Fibroblast of lung (primary cell): ENCODE measurements at regions not wholly inside any gene's neighbourhood (a gene's known extent, or its start where the extent isn't known, plus 50 kb on each side); places are given as distances from the start of the nearest gene placed in this dataset.

Source experiments
- DNase-seq, 2 donors: peaks; one replicate each; pipeline versions ENCODE4 v3.0.0 to v3.0.0-alpha.2; 2010; ENCODE audit warnings: low read depth in 2 of 2
- H2AFZ ChIP-seq: 2 replicates; pipeline ENCODE4 v1.5.1; 2012; ENCODE audit warnings: low read length, control low read depth, inconsistent platforms
- H3K27ac ChIP-seq: 2 replicates; pipeline ENCODE4 v1.5.1; 2011; ENCODE audit warnings: low read length, control low read depth; ENCODE audit not compliant: insufficient read depth
- H3K27me3 ChIP-seq: 2 replicates; pipeline ENCODE4 v1.5.1; 2011; ENCODE audit warnings: mild to moderate bottlenecking, low read length; ENCODE audit not compliant: control insufficient read depth, insufficient read depth
- H3K36me3 ChIP-seq: 2 replicates; pipeline ENCODE4 v1.5.1; 2011; ENCODE audit warnings: low read length; ENCODE audit not compliant: control insufficient read depth, insufficient read depth
- H3K4me1 ChIP-seq: 2 replicates; pipeline ENCODE4 v1.5.1; 2011; ENCODE audit warnings: low read length; ENCODE audit not compliant: control insufficient read depth, insufficient read depth; ENCODE audit errors: extremely low read depth
- H3K4me2 ChIP-seq: 2 replicates; pipeline ENCODE4 v1.5.1; 2011; ENCODE audit warnings: low read length, control low read depth; ENCODE audit not compliant: insufficient read depth; ENCODE audit errors: extremely low read depth
- H3K4me3 ChIP-seq, 4 experiments: fragments of 200-600 bp in 1 of 4; sonication (generic) in 1 of 4; replicated peaks in 1 of 4; 2 replicates each; pipeline ENCODE4 v1.5.1; 2011 to 2016; ENCODE audit warnings: low read length in 4 of 4, low read depth in 3 of 4, mild to moderate bottlenecking in 3 of 4, control low read depth in 2 of 4, inconsistent platforms in 1 of 4, mixed read lengths in 1 of 4; ENCODE audit not compliant: insufficient read depth in 1 of 4; ENCODE audit errors: control extremely low read depth in 1 of 4
- H3K79me2 ChIP-seq: 2 replicates; pipeline ENCODE4 v1.5.1; 2012; ENCODE audit warnings: mild to moderate bottlenecking, low read length, inconsistent platforms; ENCODE audit not compliant: control insufficient read depth, insufficient read depth
- H3K9ac ChIP-seq: 2 replicates; pipeline ENCODE4 v1.5.1; 2011; ENCODE audit warnings: mild to moderate bottlenecking, low read length, control low read depth; ENCODE audit not compliant: insufficient read depth
- H3K9me3 ChIP-seq: 2 replicates; pipeline ENCODE4 v1.5.1; 2012; ENCODE audit warnings: low read depth, low read length; ENCODE audit not compliant: control insufficient read depth, insufficient read depth
- H4K20me1 ChIP-seq: 2 replicates; pipeline ENCODE4 v1.5.1; 2011; ENCODE audit warnings: low read length; ENCODE audit not compliant: control insufficient read depth, insufficient read depth; ENCODE audit errors: extremely low read depth
- EZH2 ChIP-seq: IDR thresholded peaks from 2 replicates; pipeline ENCODE4 v1.5.1; 2012; ENCODE audit warnings: low read length, control low read depth, mild to moderate bottlenecking; ENCODE audit errors: missing control alignments
- TF ChIP-seq, protein P1 (sequence below), 2 donors: IDR thresholded peaks in 1 of 2; conservative IDR thresholded peaks in 1 of 2; 1 replicate in 1 of 2; 2 replicates in 1 of 2; pipeline ENCODE4 v1.5.1; 2011 to 2012; ENCODE audit warnings: low read length in 2 of 2, control low read depth in 1 of 2, inconsistent platforms in 1 of 2, low read depth in 1 of 2, mild to moderate bottlenecking in 1 of 2

DNA sequence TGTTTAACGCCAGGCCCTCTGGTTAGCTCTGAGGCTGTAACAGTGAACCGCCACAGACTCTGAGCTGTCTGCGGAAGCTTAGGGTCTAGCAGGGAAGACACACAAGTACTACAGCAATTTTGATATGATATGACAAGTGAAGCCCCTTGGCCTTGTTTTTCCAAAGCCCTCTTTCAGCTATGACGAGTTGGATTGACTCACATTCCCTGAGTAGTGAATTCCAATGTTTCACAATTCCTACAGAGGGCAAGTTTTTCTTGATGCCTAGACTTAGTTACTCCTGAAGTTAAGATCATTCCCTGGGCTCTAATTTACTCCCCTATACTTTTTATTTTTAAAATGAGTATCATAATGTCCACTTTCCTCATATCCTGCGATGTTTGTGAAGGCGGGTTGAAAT is 53.3 kb upstream of the CISTR start:
- Histone ChIP-seq H3K36me3 (no peaks in the 10 kb centered on the region), H2AFZ (no peak overlapping the region), H3K27ac (no peak overlapping the region), H3K9me3 (no peaks in the 10 kb centered on the region), H4K20me1 (no peaks in the 10 kb centered on the region), H3K4me2 (no peak overlapping the region), H3K79me2 (no peaks in the 10 kb centered on the region), H3K9ac (no peak overlapping the region), H3K4me1 (no peaks in the 10 kb centered on the region), H3K4me3 (no peak overlapping the region), H3K27me3 (peaks cover 30% of the 10 kb centered on the region)
- TF ChIP-seq EZH2 = no peak
- TF ChIP-seq, protein P1, sequence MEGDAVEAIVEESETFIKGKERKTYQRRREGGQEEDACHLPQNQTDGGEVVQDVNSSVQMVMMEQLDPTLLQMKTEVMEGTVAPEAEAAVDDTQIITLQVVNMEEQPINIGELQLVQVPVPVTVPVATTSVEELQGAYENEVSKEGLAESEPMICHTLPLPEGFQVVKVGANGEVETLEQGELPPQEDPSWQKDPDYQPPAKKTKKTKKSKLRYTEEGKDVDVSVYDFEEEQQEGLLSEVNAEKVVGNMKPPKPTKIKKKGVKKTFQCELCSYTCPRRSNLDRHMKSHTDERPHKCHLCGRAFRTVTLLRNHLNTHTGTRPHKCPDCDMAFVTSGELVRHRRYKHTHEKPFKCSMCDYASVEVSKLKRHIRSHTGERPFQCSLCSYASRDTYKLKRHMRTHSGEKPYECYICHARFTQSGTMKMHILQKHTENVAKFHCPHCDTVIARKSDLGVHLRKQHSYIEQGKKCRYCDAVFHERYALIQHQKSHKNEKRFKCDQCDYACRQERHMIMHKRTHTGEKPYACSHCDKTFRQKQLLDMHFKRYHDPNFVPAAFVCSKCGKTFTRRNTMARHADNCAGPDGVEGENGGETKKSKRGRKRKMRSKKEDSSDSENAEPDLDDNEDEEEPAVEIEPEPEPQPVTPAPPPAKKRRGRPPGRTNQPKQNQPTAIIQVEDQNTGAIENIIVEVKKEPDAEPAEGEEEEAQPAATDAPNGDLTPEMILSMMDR (conservative IDR thresholded peaks at IDR 0.05 in 1 of 2, IDR thresholded peaks at IDR 0.05 in 1 of 2; ENCODE audit: low read depth in 1 of 2, low read length in 2 of 2) = no peak
- DNase-seq = peak in 1 of 2 donors; percentile 56

DNA sequence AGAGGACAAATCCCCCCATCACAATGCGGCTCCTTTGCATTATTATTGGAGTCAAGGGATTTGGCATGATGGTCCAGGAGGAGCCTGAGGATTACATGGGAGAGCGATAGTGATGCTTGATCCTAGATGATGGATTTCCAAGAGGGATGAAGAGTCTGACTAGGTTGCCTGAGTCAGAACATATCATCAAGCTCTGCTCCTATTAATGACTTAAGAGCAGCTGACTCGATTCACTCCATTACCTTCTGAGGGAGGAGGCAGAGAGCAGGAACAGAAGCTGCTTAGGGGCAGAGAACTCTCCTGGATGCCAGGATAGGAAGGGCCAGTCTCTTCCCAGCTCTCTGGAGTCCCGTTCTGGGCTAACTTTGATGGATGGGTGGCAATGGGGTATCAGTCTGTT is 54.0 kb upstream of the CISTR start:
- H3K4me2 ChIP-seq = no peak overlapping the region
- H2AFZ ChIP-seq = no peak overlapping the region
- H3K36me3 ChIP-seq = no peaks in the 10 kb centered on the region
- peaks cover 33% of the 10 kb centered on the region for H3K27me3 ChIP-seq
- H3K4me1 ChIP-seq = no peaks in the 10 kb centered on the region
- DNase-seq = peak in 1 of 2 donors; percentile 1
- no peak overlapping the region for H3K9ac ChIP-seq
- no peak overlapping the region for H3K27ac ChIP-seq
- no peaks in the 10 kb centered on the region for H4K20me1 ChIP-seq
- no peak overlapping the region for H3K4me3 ChIP-seq
- TF ChIP-seq EZH2 = no peak
- H3K79me2 ChIP-seq = no peaks in the 10 kb centered on the region
- H3K9me3 ChIP-seq = no peaks in the 10 kb centered on the region

DNA sequence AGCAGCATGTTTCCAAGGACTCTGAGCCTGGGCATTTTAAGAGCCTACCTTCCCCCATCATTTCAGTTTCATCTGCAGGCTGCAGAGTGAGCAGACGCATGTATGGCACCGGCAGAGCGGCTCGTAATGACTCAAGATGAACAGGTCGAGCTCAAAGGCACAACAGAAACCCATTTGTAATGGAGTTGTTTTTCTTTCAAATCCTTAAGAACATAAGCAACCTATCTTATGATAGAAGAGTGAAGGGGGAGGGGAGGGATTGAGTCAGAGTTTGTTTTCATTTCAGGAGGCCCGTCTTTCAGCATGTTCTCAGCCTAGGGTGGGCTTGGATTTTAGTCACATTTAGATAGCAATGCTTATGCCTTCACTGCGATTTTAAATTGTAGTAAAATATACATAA is 54.9 kb upstream of the CISTR start:
- Histone ChIP-seq H3K36me3 (no peaks in the 10 kb centered on the region), H3K9me3 (no peaks in the 10 kb centered on the region), H3K79me2 (no peaks in the 10 kb centered on the region), H3K27ac (no peak overlapping the region), H2AFZ (no peak overlapping the region), H3K9ac (no peak overlapping the region), H3K27me3 (peaks cover 37% of the 10 kb centered on the region), H3K4me2 (no peak overlapping the region), H3K4me1 (no peaks in the 10 kb centered on the region), H3K4me3 (no peak overlapping the region), H4K20me1 (no peaks in the 10 kb centered on the region)
- no peak for TF ChIP-seq EZH2
- TF ChIP-seq, protein P1 (conservative IDR thresholded peaks at IDR 0.05 in 1 of 2, IDR thresholded peaks at IDR 0.05 in 1 of 2; ENCODE audit: low read depth in 1 of 2, low read length in 2 of 2) = no peak
- DNase-seq = peak; percentile 36 to 72
